CD4-positive, alpha-beta T cell treated with Interleukin-6 at 100 ng/mL for 8 hours (primary cell): ENCODE measurements at regions not wholly inside any gene's neighbourhood (a gene's known extent, or its start where the extent isn't known, plus 50 kb on each side); places are given as distances from the start of the nearest gene placed in this dataset.

ENCODE experiments used
- DNase-seq: peaks from one replicate; pipeline ENCODE4 v3.0.0-alpha.2; 2020; ENCODE audit warnings: mixed read lengths, low spot score

DNA sequence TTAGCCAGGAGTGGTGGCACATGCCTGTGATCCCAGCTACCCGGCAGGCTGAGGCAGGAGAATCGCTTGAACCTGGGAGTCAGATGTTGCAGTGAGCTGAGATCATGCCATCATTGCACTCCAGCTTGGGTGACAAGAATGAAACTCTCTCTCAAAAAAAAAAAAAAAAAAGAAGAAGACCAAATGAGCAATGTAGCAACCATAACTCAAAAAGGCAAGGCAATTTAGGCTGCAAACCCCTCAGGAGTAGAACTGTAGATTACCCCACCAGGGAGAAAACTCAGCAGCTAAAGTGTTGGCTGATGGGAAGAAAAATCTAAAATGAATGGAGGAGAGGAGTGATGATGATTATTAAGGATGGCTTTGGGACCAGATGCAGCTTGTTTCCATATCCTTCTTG lies 256.7 kb upstream of the UBASH3B start:
- DNase-seq: no peak

DNA sequence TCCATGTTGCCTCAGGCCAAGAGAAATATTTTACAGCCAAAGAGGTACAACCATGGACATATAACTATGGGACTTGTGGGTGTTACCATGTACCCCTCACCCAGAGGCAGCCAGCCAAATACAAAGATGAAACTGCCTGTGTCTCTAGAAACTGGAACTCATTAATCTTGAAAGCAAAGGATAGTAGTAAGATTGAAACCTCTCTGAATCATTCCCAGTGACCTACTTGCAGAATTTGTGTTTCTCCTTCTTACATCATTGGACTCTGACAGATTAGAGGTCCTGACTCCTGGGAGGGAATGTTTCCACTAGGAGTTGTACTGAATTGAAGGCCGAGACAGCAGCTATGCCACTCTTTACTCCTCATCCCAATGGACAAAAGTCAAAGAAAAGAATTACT lies 257.4 kb upstream of the UBASH3B start:
- no peak for DNase-seq

DNA sequence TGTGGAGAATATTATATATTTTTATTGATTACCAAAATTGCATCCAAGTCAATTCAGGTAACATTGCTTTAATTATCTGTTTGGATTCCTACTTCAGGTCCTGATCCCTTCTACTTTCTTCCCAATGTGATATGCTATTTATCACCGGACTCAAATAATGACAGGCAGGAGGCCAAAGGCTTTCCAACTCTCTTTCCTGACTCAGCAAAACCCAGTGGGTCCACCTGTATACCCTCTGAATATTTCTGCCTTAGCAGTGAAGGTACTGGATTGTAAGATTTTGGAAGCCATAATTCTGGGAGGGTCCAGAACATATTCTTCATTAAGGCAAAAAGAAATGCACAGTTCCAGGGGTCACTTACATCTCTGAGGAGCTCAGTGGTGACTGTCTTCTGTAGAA lies 260.2 kb upstream of the UBASH3B start:
- DNase-seq: no peak

DNA sequence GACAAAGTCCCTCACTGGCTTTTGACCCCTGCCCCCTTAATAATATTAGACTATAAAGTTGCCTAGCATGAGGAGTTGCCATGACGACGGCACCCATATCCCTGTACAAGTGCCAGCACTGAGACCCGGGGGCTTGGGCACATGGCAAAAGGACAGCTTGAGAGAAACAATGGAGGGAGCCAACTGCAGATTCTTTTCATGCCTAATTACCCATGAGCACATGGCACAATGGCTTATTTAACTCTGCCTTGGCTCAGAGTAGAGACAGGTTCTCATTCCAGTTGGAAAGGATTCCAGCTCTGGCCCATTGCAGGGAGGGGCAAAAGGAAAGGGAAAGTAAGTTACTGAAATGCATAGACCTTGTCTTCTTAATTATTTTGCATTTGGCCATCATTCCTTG lies 261.2 kb upstream of the UBASH3B start:
- no peak for DNase-seq

DNA sequence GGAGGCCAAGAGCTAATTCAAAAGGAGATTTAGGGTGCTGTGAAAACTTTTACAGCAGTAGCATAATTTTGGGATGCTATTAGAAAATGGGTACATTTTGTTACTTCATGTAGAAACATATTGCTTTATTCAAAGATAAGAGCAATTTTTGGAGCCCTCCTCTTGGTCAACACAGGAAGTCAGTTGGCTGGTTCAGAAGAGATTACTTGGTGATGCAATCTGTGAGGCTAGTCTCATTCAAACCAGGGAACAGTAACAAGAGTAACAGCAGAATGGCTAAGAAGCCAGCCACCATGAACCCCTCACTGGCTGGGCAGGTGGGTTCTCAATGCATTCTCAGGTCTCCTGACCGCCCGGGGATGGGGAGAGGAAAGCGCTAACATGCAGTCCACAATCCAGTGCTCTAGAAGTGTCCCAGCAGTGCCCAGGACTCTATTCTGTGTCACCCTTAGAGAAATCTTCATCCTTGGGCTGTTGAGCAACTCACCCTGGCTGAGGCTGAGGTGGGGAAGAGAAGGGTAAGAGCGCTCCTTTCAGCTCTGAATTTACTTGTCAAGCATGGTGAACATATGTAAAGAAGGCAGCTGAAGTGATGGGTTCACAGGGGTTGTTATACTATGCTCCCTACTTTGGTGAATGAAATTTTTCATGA lies 262.2 kb upstream of the UBASH3B start:
- DNase-seq: no peak

DNA sequence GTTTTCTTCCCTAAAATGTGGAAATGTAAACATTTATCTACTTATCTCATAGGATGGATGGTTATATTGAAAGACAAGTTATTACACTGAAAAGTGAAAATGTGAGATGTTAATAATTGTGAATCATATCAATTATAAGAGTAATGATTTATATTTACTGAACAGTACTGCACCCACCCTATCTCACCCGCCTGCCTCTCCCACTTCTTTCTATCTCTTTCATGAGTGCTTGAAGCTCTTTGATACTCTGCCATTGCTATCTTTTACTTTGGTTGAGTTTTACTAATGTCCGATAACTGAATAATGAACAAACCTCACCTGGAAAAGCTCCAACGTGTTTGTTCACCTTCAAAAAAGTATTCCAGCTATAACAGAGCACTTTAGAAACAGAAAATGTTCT lies 263.0 kb upstream of the UBASH3B start:
- no peak for DNase-seq

DNA sequence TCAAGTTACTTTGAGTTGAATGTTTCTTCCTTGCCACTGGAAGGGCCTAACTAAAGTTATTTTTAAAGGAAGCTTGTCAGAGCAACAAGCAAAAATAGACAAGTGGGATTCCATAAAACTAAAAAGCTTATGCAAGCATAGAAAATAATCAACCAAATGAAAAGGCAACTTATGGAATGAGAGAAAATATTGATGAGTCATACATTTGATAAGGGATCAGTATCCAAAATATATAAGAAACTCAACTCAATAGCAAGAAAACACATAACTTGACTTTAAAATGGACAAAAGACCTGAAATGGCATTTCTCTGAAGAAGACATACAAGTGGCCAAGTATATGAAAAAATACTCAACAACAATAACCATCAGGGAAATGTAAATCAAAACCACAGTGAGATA lies 264.5 kb upstream of the UBASH3B start:
- no peak for DNase-seq

DNA sequence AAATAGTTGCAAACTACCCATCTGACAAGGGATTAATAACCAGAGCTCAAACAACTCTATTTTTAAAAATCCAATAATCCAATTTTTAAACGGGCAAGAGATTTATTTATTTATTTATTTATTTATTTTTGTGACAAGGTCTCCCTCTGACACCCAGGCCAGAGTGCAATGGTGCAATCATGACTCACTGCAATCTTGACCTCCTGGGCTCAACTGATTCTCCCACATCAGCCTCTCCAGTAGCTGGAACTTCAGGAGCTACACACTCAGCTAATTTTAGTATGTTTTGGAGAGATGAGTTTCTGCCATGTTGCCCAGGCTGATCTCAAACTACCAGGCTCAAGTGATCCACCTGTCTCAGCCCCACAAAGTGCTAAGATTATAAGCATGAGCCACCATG lies 267.2 kb upstream of the BLID start:
- DNase-seq: no peak

DNA sequence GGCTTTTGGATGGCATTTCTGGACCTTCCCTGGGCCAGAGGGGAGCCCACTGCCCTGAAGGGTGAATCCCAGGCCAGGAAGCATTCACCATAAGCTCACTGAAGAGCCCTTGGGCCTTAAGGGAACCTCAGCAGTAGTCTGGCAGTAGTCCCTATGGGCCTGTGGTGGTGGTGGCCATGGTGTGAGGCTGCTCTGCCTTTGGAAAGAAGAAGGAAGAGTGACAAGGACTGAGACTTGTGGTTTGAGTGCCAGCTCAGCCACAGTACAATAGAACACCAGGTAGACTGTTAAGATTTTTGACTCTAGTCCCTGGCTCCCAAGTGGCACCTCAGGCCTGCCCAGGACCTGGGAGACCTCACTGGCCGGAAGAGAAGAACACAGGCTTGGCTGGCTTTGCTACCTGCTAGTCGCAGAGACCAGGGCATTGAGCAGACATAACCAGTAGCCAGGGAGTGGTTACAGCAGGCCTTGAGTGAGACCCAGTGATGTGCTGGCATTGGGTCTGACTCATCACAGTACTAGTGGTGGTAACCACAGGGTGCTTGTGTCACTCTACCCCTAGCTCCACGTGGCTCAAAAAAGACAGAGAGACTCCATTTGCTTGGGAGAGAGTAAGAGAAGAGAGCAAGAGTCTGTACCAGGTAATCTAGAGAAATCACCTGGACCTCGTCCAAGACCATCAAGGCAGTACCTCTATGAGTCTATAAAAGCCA lies 259.8 kb upstream of the BLID start:
- no peak for DNase-seq

DNA sequence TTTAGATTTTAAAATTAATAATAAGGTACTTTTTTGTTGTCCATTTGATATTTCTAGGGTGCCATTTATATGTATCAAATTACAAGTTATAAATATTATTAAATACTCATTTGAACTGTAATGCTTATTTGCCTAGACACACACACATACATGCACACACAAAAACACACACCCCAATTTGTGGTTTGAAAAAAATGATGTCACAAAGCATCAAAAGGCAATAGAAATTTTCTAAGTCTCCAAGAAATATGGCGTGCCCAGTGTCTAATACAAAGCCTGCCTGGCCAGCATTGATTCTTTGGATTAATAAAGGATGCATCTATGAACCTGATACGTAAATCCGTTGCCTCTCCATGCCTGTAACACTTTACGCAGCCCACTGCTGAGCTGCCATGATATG lies 252.8 kb upstream of the BLID start:
- no peak for DNase-seq

DNA sequence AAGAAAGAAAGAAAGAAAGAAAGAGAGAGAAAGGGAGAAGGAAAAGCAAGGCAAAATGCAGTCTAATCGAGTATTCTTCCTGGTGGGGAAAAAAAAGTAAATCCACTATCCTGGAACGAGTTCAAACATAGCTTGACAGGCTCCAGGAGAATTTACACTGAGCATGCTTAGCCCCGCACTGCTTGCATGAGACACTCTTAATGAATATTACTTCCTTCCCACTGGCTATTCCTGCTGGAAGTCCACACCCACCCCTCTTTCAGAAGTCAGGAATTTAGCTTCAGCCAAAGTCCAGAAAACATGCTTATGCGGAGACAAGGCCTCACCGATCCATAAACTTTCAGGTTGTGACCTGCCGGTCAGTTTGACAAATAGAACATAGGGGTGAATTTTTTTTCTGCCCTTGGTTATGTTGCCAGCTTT lies 251.8 kb upstream of the BLID start:
- no peak for DNase-seq

DNA sequence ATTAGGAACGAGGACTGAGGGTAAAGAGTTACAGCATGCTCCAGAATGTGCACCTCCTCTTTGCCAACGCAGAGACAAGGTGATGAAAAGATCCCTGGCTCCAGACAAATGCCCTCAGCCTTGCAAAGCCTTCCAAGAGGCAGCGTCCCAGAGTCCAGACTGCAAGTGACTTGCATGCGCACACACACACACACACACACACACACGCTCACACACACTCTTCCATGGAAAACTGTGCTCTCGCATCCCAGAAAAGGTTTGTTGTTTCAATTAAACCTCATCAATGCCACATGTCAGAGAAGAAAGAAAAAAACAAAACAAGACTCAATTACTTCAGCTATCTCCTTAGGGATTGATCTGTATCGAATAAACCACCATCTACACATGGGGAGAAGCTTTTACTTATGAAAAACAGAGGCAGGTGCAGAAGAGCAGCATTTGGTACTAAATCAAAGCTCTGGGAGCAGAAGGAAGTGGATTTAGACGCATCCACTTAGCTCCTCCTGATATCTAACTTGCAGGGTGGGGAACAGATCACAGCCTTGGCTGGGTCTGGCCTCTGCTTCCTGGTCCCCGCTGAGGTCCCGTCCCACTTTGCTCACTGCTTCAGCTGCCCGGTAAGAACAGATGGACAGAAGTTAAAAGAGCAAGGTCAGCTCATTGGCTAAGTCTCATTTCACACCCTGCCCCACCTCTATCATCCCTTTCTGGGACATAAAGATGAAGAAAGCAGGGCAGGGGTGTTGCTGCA lies 249.8 kb upstream of the BLID start:
- no peak for DNase-seq

DNA sequence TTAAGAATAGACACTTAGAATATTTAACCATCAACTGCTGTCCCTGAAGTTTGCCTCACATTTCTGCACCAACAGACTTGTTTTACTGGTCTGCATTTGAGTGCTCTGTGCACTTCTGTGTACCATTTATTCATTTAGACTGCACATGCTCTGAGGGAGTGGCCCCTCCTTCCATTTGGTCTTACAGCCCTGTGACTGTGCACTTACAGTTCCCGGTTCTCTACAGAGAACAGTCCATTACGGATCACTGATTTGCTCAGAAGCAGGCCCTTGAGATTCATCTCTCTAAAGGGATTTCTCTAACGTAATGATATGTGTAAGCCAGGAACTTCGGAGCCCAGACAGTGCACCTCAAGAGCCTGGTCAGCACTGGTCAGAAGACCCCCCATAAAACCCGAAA lies 247.3 kb upstream of the BLID start:
- DNase-seq: no peak

DNA sequence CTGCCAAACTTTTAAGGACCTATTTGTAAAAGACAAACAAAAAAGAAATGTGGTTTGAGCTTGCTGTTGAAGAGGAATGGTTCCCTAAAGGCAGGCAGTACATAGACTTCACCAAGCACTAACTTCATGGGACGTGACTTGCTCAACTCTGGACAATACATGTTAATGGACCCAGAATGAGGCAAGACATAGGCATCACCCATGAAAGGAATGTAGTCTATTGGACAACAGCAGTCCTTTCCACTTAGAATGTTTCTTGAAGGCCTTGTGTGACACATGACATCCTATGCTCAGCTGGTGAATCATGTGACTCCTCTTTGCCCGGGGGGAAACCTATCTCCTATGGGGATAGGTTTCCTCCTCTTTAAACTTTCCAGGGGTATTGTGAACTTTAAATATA lies 246.4 kb upstream of the BLID start:
- no peak for DNase-seq

DNA sequence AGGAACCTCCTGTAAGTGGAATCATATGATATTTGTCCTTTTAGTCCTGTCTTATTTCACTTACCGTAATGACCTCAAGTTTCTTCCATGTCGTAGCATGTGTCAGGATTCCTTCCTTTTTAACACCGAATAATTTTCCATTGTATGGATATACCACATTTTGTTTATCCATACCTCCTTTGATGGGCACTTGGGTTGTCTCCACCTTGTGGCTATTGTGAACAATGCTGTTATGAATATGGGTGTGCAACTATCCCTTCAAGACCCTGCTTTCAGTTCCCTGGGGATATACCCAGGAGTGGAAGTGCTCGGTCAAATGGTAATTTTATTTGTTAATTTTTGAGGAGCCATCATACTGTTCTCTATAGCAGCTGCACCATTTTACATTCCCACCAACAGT lies 244.9 kb upstream of the BLID start:
- DNase-seq: no peak

DNA sequence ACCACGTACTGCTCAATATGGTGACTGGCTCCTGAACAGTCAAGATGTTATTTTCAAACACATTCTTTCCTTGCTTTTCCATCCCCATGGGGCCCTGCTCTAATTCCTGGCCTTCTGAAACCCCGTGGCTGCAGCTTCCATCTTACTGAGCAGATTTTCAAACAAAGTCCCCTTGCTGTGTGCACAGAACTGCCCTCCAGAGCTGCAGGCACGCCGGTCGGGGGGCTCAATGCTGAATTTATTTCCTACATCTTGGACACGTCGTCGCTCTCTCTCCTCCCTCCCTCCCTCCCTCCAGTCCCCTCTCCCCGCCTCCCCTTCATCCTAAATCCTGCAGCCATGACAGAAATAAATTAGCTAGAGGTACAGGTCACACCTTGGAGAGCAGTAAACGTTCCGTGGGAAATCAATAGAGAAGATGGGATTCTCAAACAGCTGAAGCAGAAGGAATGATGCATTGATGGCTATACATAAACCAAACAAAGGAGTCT lies 243.1 kb upstream of the BLID start:
- no peak for DNase-seq

DNA sequence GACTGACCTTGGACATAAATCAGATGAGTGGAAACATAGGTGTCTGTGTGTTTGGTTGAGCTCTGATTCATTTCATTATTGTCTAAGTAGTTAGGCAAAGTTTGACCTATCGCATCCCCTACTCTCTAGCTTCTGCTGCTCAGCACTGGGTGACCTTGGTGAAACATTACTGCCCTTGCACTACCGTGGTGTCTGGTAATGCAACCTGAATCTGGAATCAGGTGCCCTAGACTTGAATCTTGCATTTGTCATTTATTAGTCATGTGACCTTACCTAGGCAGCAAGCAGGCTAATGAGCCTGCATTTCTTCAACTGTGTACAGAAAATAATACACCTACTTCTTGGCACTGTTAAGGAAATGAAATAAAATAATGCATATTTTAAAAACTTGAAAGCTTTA lies 242.3 kb upstream of the BLID start:
- DNase-seq: no peak

DNA sequence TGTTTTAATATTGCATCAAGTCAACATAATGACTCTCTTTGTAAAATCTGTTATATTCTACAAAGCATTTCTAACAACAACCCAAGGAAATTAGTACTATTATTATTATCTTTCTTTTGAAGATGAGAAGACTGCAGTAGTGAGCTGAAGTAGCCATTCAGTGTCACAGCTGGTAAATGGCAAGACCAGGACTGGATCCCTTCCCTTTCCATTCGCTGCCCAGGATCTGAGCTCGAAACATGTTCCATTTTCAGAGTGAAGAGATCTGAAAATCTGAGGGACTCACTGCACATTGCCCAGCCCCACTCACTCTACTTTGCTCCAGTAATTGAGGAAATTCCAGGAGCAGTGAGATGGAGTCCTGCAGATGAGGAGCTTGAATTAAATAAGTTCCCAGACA lies 240.0 kb upstream of the BLID start:
- no peak for DNase-seq

DNA sequence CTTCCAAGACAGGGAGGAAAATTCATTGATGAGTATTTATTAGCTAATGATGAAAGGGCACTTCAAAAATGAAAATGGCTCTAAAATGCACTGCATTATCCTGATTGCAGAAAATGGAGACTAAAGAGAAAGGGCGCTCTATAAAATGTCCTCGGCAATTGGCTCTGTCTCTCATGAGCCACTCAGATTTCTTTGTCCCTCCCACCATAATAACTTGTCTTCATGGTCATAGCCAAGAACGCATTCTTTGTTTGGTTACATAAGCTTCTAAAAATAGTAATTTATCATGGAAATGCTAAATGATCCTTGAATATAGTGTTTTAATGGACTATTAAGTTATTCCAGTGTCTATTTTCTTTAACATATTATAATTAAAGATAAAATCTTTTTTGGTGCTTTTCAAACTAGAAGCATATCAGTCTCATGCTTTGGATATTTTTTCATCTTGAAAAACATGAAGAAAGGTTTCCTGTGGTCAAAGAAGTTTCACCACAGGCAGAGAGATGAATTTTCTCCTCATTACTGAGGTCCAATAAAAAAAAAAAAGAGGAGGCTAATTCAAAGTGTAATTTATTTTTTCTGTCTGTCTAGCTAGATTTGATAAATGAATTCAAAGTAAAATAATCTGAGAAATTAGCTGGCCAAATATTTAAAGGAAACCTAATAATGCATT lies 238.1 kb upstream of the BLID start:
- no peak for DNase-seq

DNA sequence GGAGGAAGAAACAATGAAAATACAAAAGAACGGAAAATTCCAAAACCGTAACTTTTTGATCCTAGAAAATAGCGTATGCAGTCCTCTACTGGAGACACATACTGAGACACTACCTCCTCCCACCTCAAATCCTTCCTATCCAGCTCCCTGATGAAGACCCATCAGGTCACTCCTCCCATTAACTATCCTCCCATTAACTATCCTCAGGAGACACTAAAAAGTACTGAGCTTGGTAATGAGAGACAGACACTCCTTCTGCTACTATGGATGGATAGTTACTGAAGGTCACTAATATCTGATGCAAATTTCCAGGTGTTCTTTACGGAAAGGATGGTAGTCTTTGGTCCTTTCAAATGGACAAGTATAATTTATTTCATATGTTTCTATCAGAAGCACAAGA lies 237.5 kb upstream of the BLID start:
- no peak for DNase-seq

DNA sequence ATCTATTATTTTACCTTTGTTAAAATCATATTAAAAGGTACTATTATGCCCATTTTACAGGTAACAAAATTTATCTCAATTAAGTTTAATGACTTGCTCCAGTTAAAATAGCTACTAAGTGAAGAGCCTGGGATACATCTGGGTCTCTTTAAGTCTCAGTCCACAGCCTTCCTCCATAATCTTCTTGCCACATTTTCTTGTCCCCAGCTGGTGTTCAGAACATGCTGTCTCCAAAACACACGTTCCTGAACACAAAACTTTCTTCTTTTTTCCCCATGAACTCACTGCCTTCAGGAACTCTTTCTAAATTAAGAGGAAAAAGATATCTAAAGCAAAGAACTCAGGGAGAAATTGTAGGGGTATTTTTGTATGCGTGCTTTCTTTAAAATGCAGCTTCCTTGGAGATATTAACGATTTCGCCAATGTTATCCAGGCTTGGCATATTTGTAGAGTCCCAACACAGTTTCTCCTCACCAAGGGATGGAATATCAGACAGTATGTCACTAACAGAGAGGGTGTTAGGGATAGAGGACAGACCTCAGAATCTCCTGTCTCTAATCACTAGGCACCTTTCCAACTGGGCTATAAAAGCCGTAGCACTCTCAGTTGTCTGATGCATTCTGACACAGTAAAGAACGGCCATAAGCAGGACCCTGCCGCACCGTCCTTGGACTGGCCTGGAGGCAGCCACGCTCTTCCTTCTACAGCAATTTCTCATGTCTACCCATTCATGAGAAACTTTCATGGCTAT lies 232.8 kb upstream of the BLID start:
- no peak for DNase-seq

DNA sequence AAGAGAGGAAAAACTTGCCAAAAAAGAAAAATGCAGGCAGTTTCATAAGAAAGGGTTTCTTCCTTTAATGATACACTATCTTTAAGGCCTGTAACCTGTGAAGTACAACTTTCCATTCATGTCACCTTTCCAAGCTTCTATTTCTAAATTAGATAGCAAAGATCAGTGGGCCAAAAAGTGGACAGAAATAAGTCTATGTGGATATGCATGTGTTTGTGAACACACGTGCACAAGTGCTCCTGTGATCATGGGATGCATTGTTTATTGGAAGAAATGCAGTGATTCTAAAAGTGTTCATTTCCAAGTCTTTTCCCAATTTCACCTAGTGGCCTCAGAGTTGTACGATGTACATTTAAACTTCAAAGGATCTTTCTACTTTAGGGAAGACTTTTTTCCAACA lies 230.0 kb upstream of the BLID start:
- no peak for DNase-seq
